H1 (cell line): ENCODE measurements at regions not wholly inside any gene's neighbourhood (a gene's known extent, or its start where the extent isn't known, plus 50 kb on each side); places are given as distances from the start of the nearest gene placed in this dataset.

Experiments used
- CTCF ChIA-PET: fragments of 300-600 bp; sonication (Branson Sonifier 250); formaldehyde crosslinking; loops from one replicate; lab custom pipeline; 2021; ENCODE audit not compliant: partially characterized antibody; lab: Charles Lee
- POLR2A ChIA-PET: fragments of 300-600 bp; sonication (Branson Sonifier 250); formaldehyde crosslinking; loops from one replicate; lab custom pipeline; 2021; ENCODE audit warnings: inconsistent platforms; ENCODE audit not compliant: partially characterized antibody; lab: Charles Lee
- DNase-seq, 2 experiments: peaks; one replicate each; pipeline versions ENCODE4 v3.0.0 to v3.0.0-alpha.2; 2010 to 2022; ENCODE audit warnings: low spot score in 2 of 2, low read depth in 1 of 2, mixed read lengths in 1 of 2
- FAIRE-seq: peaks from 2 replicates; lab custom pipeline; 2011; peaks lifted over from hg19 to GRCh38; lab: Jason Lieb, UNC
- H2AFZ ChIP-seq: 2 replicates; pipeline ENCODE4 v1.8.1; 2012; ENCODE audit warnings: low read length, inconsistent platforms
- H2AK5ac ChIP-seq: 2 replicates; pipeline ENCODE4 v1.6.1; 2013; ENCODE audit warnings: low read depth, low read length
- H2BK120ac ChIP-seq: replicated peaks from 2 replicates; pipeline ENCODE3; 2013; ENCODE audit warnings: low read depth, low read length, inconsistent platforms
- H2BK12ac ChIP-seq: 2 replicates; pipeline ENCODE4 v1.6.1; 2013; ENCODE audit warnings: low read depth, low read length
- H2BK15ac ChIP-seq: 2 replicates; pipeline ENCODE4 v1.6.1; 2013; ENCODE audit warnings: low read length
- H2BK20ac ChIP-seq: 2 replicates; pipeline ENCODE4 v1.6.1; 2013; ENCODE audit warnings: low read length
- H2BK5ac ChIP-seq: 2 replicates; pipeline ENCODE4 v1.6.1; 2013; ENCODE audit warnings: low read depth, low read length
- H3K14ac ChIP-seq: 2 replicates; pipeline ENCODE4 v1.6.1; 2013; ENCODE audit warnings: inconsistent platforms; ENCODE audit not compliant: insufficient read length
- H3K18ac ChIP-seq: 2 replicates; pipeline ENCODE4 v1.6.1; 2013; ENCODE audit warnings: low read length; ENCODE audit errors: extremely low read depth
- H3K23ac ChIP-seq: 2 replicates; pipeline ENCODE4 v1.6.1; 2013; ENCODE audit warnings: inconsistent platforms; ENCODE audit not compliant: insufficient read length
- H3K23me2 ChIP-seq: 2 replicates; pipeline ENCODE4 v1.6.1; 2013; ENCODE audit warnings: low read depth, low read length
- H3K27ac ChIP-seq: 2 replicates; pipeline ENCODE4 v1.6.1; 2011; ENCODE audit warnings: low read depth, low read length, inconsistent platforms
- H3K27me3 ChIP-seq, 4 experiments: replicated peaks in 1 of 4; 1 replicate in 1 of 4; 2 replicates in 3 of 4; pipeline versions ENCODE4 v1.6.1 to v1.8.1; 2011 to 2013; ENCODE audit warnings: low read length in 3 of 4, mild to moderate bottlenecking in 3 of 4, inconsistent platforms in 2 of 4, mixed read lengths in 2 of 4, moderate library complexity in 1 of 4; ENCODE audit not compliant: control insufficient read depth in 3 of 4, insufficient read depth in 3 of 4; ENCODE audit errors: extremely low read depth in 1 of 4
- H3K36me3 ChIP-seq, 4 experiments: 2 replicates each; pipeline versions ENCODE4 v1.6.1 to v1.8.1; 2011 to 2013; ENCODE audit warnings: mild to moderate bottlenecking in 4 of 4, low read length in 3 of 4, moderate library complexity in 2 of 4, control low read depth in 1 of 4, inconsistent platforms in 1 of 4; ENCODE audit not compliant: insufficient read depth in 4 of 4, control insufficient read depth in 2 of 4
- H3K4ac ChIP-seq: replicated peaks from 2 replicates; pipeline ENCODE3; 2013; ENCODE audit warnings: low read length, low read depth, mixed read lengths, inconsistent platforms; ENCODE audit not compliant: insufficient read length
- H3K4me1 ChIP-seq, 4 experiments: replicated peaks in 1 of 4; 1 replicate in 1 of 4; 2 replicates in 3 of 4; pipeline versions ENCODE4 v1.6.1 to v1.8.1; 2011 to 2013; ENCODE audit warnings: low read length in 3 of 4, inconsistent platforms in 2 of 4, mixed read lengths in 1 of 4; ENCODE audit not compliant: insufficient read depth in 4 of 4, control insufficient read depth in 3 of 4
- H3K4me2 ChIP-seq, 2 experiments: 2 replicates each; pipeline versions ENCODE4 v1.6.1 to v1.8.1; 2011 to 2013; ENCODE audit warnings: low read depth in 2 of 2, low read length in 2 of 2, control low read depth in 1 of 2, inconsistent platforms in 1 of 2, mild to moderate bottlenecking in 1 of 2; ENCODE audit not compliant: insufficient read depth in 1 of 2
- H3K4me3 ChIP-seq, 4 experiments: fragments of 200-600, 300-600 bp in 1 of 4; sonication (generic), shearing (Covaris generic), sonication (Bioruptor Twin) in 1 of 4; 2 replicates each; pipeline versions ENCODE4 v1.5.1 to v1.8.1; 2011 to 2016; ENCODE audit warnings: low read length in 4 of 4, low read depth in 3 of 4, control low read depth in 2 of 4, inconsistent platforms in 2 of 4, mild to moderate bottlenecking in 2 of 4, mixed read lengths in 1 of 4, moderate library complexity in 1 of 4; ENCODE audit not compliant: insufficient read depth in 2 of 4; ENCODE audit errors: extremely low read depth in 1 of 4
- H3K56ac ChIP-seq: replicated peaks from 2 replicates; pipeline ENCODE3; 2013; ENCODE audit warnings: low read depth, mild to moderate bottlenecking, mixed read lengths, low read length, inconsistent platforms; ENCODE audit not compliant: insufficient read length
- H3K79me1 ChIP-seq: 2 replicates; pipeline ENCODE4 v1.6.1; 2013; ENCODE audit warnings: low read depth, low read length, control low read depth
- H3K79me2 ChIP-seq, 2 experiments: 2 replicates each; pipeline versions ENCODE4 v1.6.1 to v1.8.1; 2012 to 2013; ENCODE audit warnings: low read length in 2 of 2, mild to moderate bottlenecking in 2 of 2, inconsistent platforms in 1 of 2; ENCODE audit not compliant: insufficient read depth in 2 of 2, control insufficient read depth in 1 of 2
- H3K9ac ChIP-seq, 4 experiments: replicated peaks in 1 of 4; 1 replicate in 1 of 4; 2 replicates in 3 of 4; pipeline versions ENCODE4 v1.6.1 to v1.8.1; 2011 to 2013; ENCODE audit warnings: low read depth in 3 of 4, low read length in 3 of 4, control low read depth in 2 of 4, mild to moderate bottlenecking in 2 of 4, moderate library complexity in 2 of 4, inconsistent platforms in 1 of 4; ENCODE audit errors: extremely low read depth in 1 of 4
- H3K9me3 ChIP-seq, 2 experiments: 2 replicates each; pipeline versions ENCODE4 v1.6.1 to v1.8.1; 2012 to 2013; ENCODE audit warnings: mild to moderate bottlenecking in 2 of 2, moderate library complexity in 2 of 2, control low read depth in 1 of 2, inconsistent platforms in 1 of 2, low read depth in 1 of 2, low read length in 1 of 2, mixed read lengths in 1 of 2; ENCODE audit not compliant: insufficient read depth in 2 of 2
- H4K20me1 ChIP-seq, 2 experiments: replicated peaks in 1 of 2; 2 replicates each; pipeline versions ENCODE3 to v1.8.1; 2011 to 2013; ENCODE audit warnings: inconsistent platforms in 2 of 2, low read length in 2 of 2, mild to moderate bottlenecking in 1 of 2; ENCODE audit not compliant: insufficient read depth in 2 of 2, control insufficient read depth in 1 of 2
- H4K5ac ChIP-seq: 2 replicates; pipeline ENCODE4 v1.6.1; 2013; ENCODE audit warnings: low read length, low read depth, mixed read lengths, inconsistent platforms; ENCODE audit not compliant: insufficient read length
- H4K8ac ChIP-seq: 2 replicates; pipeline ENCODE4 v1.8.0; 2013; ENCODE audit warnings: mild to moderate bottlenecking, moderate library complexity, low read length, inconsistent platforms; ENCODE audit not compliant: insufficient read depth; ENCODE audit errors: extremely low read depth
- H4K91ac ChIP-seq: replicated peaks from 2 replicates; pipeline ENCODE3; 2013; ENCODE audit warnings: low read length, mixed read lengths, inconsistent platforms; ENCODE audit not compliant: insufficient read length
- BRCA1 ChIP-seq: IDR thresholded peaks from 2 replicates; pipeline ENCODE4 v1.6.1; 2012; ENCODE audit warnings: low read depth, low read length, improper control_type of control experiment
- CEBPB ChIP-seq: IDR thresholded peaks from 2 replicates; pipeline ENCODE4 v1.6.1; 2012; ENCODE audit warnings: low read depth, low read length
- CTCF ChIP-seq, 3 experiments: IDR thresholded peaks; 1 replicate in 2 of 3; 2 replicates in 1 of 3; pipeline versions ENCODE4 v1.5.1 to v1.6.1; 2011; ENCODE audit warnings: low read length in 3 of 3, mild to moderate bottlenecking in 3 of 3, inconsistent platforms in 2 of 3, low read depth in 1 of 3, moderate library complexity in 1 of 3; ENCODE audit not compliant: insufficient read depth in 1 of 3; ENCODE audit errors: control extremely low read depth in 1 of 3
- KDM4A ChIP-seq: IDR thresholded peaks from one replicate; pipeline ENCODE4 v1.7.1; 2012; ENCODE audit warnings: low read depth, mild to moderate bottlenecking, moderate library complexity, low read length, inconsistent platforms; ENCODE audit not compliant: severe bottlenecking
- MAX ChIP-seq: IDR thresholded peaks from 2 replicates; pipeline ENCODE4 v1.6.1; 2012; ENCODE audit warnings: inconsistent platforms
- NANOG ChIP-seq: IDR thresholded peaks from 2 replicates; pipeline ENCODE4 v1.6.1; 2011; ENCODE audit warnings: low read length, low read depth, mild to moderate bottlenecking, inconsistent platforms; ENCODE audit not compliant: insufficient read depth, poor library complexity, severe bottlenecking
- RFX5 ChIP-seq: IDR thresholded peaks from 2 replicates; pipeline ENCODE4 v1.6.1; 2011; ENCODE audit warnings: low read depth, low read length, improper control_type of control experiment, borderline replicate concordance
- SIX5 ChIP-seq: IDR thresholded peaks from 2 replicates; pipeline ENCODE4 v1.6.1; 2011; ENCODE audit warnings: mild to moderate bottlenecking, low read depth, low read length
- WGBS, 2 experiments: shearing (Covaris generic) in 1 of 2; methylation state at CpG; one replicate each; pipeline versions ENCODE4 v1.1.6 to v1.1.7; 2013 to 2015; ENCODE audit warnings: low lambda C conversion rate in 2 of 2, mixed read lengths in 2 of 2, inconsistent platforms in 1 of 2, low coverage in 1 of 2, missing lambda C conversion rate in 1 of 2; ENCODE audit not compliant: insufficient replicate concordance in 2 of 2, insufficient coverage in 1 of 2, insufficient read length in 1 of 2; ENCODE audit errors: extremely low coverage in 1 of 2, missing lambda C conversion rate in 1 of 2; 5-methylcytosine and 5-hydroxymethylcytosine counted together

- no peaks in the 10 kb centered on the region for H3K79me1 ChIP-seq
- no peak overlapping the region for H3K18ac ChIP-seq
- no peaks in the 10 kb centered on the region for H3K27me3 ChIP-seq
- no peak overlapping the region for H3K23ac ChIP-seq
- H4K91ac ChIP-seq, result no peak overlapping the region
- no peak overlapping the region for H4K8ac ChIP-seq
- H3K4me3 ChIP-seq, result no peak overlapping the region
- H3K4ac ChIP-seq, result no peak overlapping the region
- H3K23me2 ChIP-seq, result no peaks in the 10 kb centered on the region
- no peak overlapping the region for H4K5ac ChIP-seq
- ChIA-PET CTCF (no interaction called here), POLR2A (no interaction called here)
- no peak overlapping the region for H3K9ac ChIP-seq
- no peak overlapping the region for H3K27ac ChIP-seq
- H3K4me1 ChIP-seq, result no peaks in the 10 kb centered on the region
- TF ChIP-seq SIX5, result no peak
- no peak for TF ChIP-seq BRCA1
- TF ChIP-seq RFX5, result no peak
- no peak for TF ChIP-seq CEBPB
- no peak for TF ChIP-seq NANOG
- TF ChIP-seq MAX, result no peak
- no peak for TF ChIP-seq KDM4A
- no peak for TF ChIP-seq CTCF (IDR thresholded peaks at IDR 0.05; ENCODE audit: control extremely low read depth in 1 of 3, insufficient read depth in 1 of 3, low read depth in 1 of 3, low read length in 3 of 3)
- H2BK5ac ChIP-seq, result no peak overlapping the region
- no peak overlapping the region for H3K14ac ChIP-seq
- no peak for DNase-seq
- H2AFZ ChIP-seq, result no peak overlapping the region
- H3K56ac ChIP-seq, result no peak overlapping the region
- no peaks in the 10 kb centered on the region for H3K9me3 ChIP-seq
- no peaks in the 10 kb centered on the region for H4K20me1 ChIP-seq
- no peak overlapping the region for H3K4me2 ChIP-seq
- no peaks in the 10 kb centered on the region for H3K79me2 ChIP-seq
- no peak overlapping the region for H2BK15ac ChIP-seq
- no peak overlapping the region for H2BK120ac ChIP-seq
- WGBS, 2 experiments, result 95% methylated on average over 7 of the region's 7 CpGs; no CpG with 5 or more reads in 1 of the 2 experiments
- H2AK5ac ChIP-seq, result no peak overlapping the region
- no peaks in the 10 kb centered on the region for H3K36me3 ChIP-seq
- no peak for FAIRE-seq
- no peak overlapping the region for H2BK12ac ChIP-seq
- no peak overlapping the region for H2BK20ac ChIP-seq
Measured at GRCh38 chr7:17554341-17555015, 256.0 kb downstream of the AHR start.
